ENCODE measurements at regions not wholly inside any gene's neighbourhood (a gene's known extent, or its start where the extent isn't known, plus 50 kb on each side); places are given as distances from the start of the nearest gene placed in this dataset.
"Not testable (repeated sequence)": the region's sequence is repeated elsewhere in the genome, so short reads cannot be mapped to it uniquely, and the experiment has no call there.

GRCh38 chr12:9469463-9469862 lies 138.3 kb downstream of the KLRB1 start:
- H3K36me3 ChIP-seq (replicated peaks in 1 of 2; ENCODE audit: control insufficient read depth in 2 of 2, insufficient read depth in 2 of 2, low read length in 2 of 2); H3K4me2 ChIP-seq (ENCODE audit: insufficient read depth, low read length, poor library complexity, severe bottlenecking); H3K27ac ChIP-seq (replicated peaks; ENCODE audit: low read length); H3K9me3 ChIP-seq (replicated peaks in 1 of 2; ENCODE audit: control insufficient read depth in 2 of 2, insufficient read depth in 1 of 2, low read depth in 1 of 2, low read length in 2 of 2); DNase-seq (ENCODE audit: low spot score); H4K8ac ChIP-seq (ENCODE audit: low read depth, low read length); H2BK120ac ChIP-seq (ENCODE audit: low read depth, low read length); H3K4me3 ChIP-seq (ENCODE audit: low read length in 2 of 2); H2BK5ac ChIP-seq (ENCODE audit: low read length); H3K79me1 ChIP-seq (ENCODE audit: low read depth, low read length); H3K18ac ChIP-seq (ENCODE audit: low read length); H3K4me1 ChIP-seq (ENCODE audit: control insufficient read depth in 2 of 2, insufficient read depth in 1 of 2, low read depth in 1 of 2, low read length in 2 of 2); H3K14ac ChIP-seq (ENCODE audit: low read length); H3K23ac ChIP-seq (ENCODE audit: low read depth, low read length, poor library complexity); H2BK12ac ChIP-seq (ENCODE audit: low read length); H3K27me3 ChIP-seq (ENCODE audit: control insufficient read depth in 3 of 3, insufficient read depth in 3 of 3, low read depth in 1 of 3, low read length in 3 of 3); H2BK15ac ChIP-seq (ENCODE audit: low read length); H3K9ac ChIP-seq (ENCODE audit: low read depth, low read length, poor library complexity); H4K91ac ChIP-seq (ENCODE audit: low read depth, low read length, poor library complexity); H2AK5ac ChIP-seq (ENCODE audit: low read depth, low read length); H2AFZ ChIP-seq (ENCODE audit: low read length); H3K4ac ChIP-seq (ENCODE audit: low read length): not testable (repeated sequence)
- no CpG with 5 or more reads among the region's 2 CpGs for WGBS, 2 donors (ENCODE audit: extremely low coverage in 2 of 2, insufficient read length in 2 of 2, insufficient replicate concordance in 1 of 2)

- H3K4me2 ChIP-seq (ENCODE audit: insufficient read depth, low read length, poor library complexity, severe bottlenecking); H3K9ac ChIP-seq (ENCODE audit: low read depth, low read length, poor library complexity); H3K18ac ChIP-seq (ENCODE audit: low read length); H3K14ac ChIP-seq (ENCODE audit: low read length); H2BK5ac ChIP-seq (ENCODE audit: low read length); H3K4me1 ChIP-seq (ENCODE audit: control insufficient read depth in 2 of 2, insufficient read depth in 1 of 2, low read depth in 1 of 2, low read length in 2 of 2); H4K8ac ChIP-seq (ENCODE audit: low read depth, low read length); H3K36me3 ChIP-seq (replicated peaks in 1 of 2; ENCODE audit: control insufficient read depth in 2 of 2, insufficient read depth in 2 of 2, low read length in 2 of 2); H4K91ac ChIP-seq (ENCODE audit: low read depth, low read length, poor library complexity); H3K27me3 ChIP-seq (ENCODE audit: control insufficient read depth in 3 of 3, insufficient read depth in 3 of 3, low read depth in 1 of 3, low read length in 3 of 3); H2AK5ac ChIP-seq (ENCODE audit: low read depth, low read length); H3K27ac ChIP-seq (replicated peaks; ENCODE audit: low read length); H3K79me1 ChIP-seq (ENCODE audit: low read depth, low read length); H3K4ac ChIP-seq (ENCODE audit: low read length); H2BK120ac ChIP-seq (ENCODE audit: low read depth, low read length); H3K4me3 ChIP-seq (ENCODE audit: low read length in 2 of 2); H3K23ac ChIP-seq (ENCODE audit: low read depth, low read length, poor library complexity); H3K9me3 ChIP-seq (replicated peaks in 1 of 2; ENCODE audit: control insufficient read depth in 2 of 2, insufficient read depth in 1 of 2, low read depth in 1 of 2, low read length in 2 of 2); H2BK12ac ChIP-seq (ENCODE audit: low read length); H2BK15ac ChIP-seq (ENCODE audit: low read length): not testable (repeated sequence)
- H2AFZ ChIP-seq (ENCODE audit: low read length), result peak overlapping the region; percentile 76
- peak; percentile 24 for DNase-seq (ENCODE audit: low spot score)
- WGBS, 2 donors (ENCODE audit: extremely low coverage in 2 of 2, insufficient read length in 2 of 2, insufficient replicate concordance in 1 of 2), result no CpG with 5 or more reads among the region's 6 CpGs
Observed at GRCh38 chr12:9468998-9469397, 138.7 kb downstream of the KLRB1 start.

GRCh38 chr12:9468144-9468543 lies 139.6 kb downstream of the KLRB1 start:
- H3K4me1 ChIP-seq (ENCODE audit: control insufficient read depth in 2 of 2, insufficient read depth in 1 of 2, low read depth in 1 of 2, low read length in 2 of 2); H3K27me3 ChIP-seq (ENCODE audit: control insufficient read depth in 3 of 3, insufficient read depth in 3 of 3, low read depth in 1 of 3, low read length in 3 of 3); H3K9ac ChIP-seq (ENCODE audit: low read depth, low read length, poor library complexity); H3K4ac ChIP-seq (ENCODE audit: low read length); H3K14ac ChIP-seq (ENCODE audit: low read length); H3K4me2 ChIP-seq (ENCODE audit: insufficient read depth, low read length, poor library complexity, severe bottlenecking); H2BK12ac ChIP-seq (ENCODE audit: low read length); H4K8ac ChIP-seq (ENCODE audit: low read depth, low read length); DNase-seq (ENCODE audit: low spot score); H3K27ac ChIP-seq (replicated peaks; ENCODE audit: low read length); H3K4me3 ChIP-seq (ENCODE audit: low read length in 2 of 2); H2BK15ac ChIP-seq (ENCODE audit: low read length); H2BK5ac ChIP-seq (ENCODE audit: low read length); H3K79me1 ChIP-seq (ENCODE audit: low read depth, low read length); H3K18ac ChIP-seq (ENCODE audit: low read length); H2BK120ac ChIP-seq (ENCODE audit: low read depth, low read length); H2AFZ ChIP-seq (ENCODE audit: low read length); H2AK5ac ChIP-seq (ENCODE audit: low read depth, low read length); H3K36me3 ChIP-seq (replicated peaks in 1 of 2; ENCODE audit: control insufficient read depth in 2 of 2, insufficient read depth in 2 of 2, low read length in 2 of 2); H4K91ac ChIP-seq (ENCODE audit: low read depth, low read length, poor library complexity); H3K9me3 ChIP-seq (replicated peaks in 1 of 2; ENCODE audit: control insufficient read depth in 2 of 2, insufficient read depth in 1 of 2, low read depth in 1 of 2, low read length in 2 of 2); H3K23ac ChIP-seq (ENCODE audit: low read depth, low read length, poor library complexity): not testable (repeated sequence)
- WGBS, 2 donors (ENCODE audit: extremely low coverage in 2 of 2, insufficient read length in 2 of 2, insufficient replicate concordance in 1 of 2), result no CpG with 5 or more reads among the region's 1 CpG

GRCh38 chr12:9464408-9464807 lies 143.3 kb downstream of the KLRB1 start:
- Histone ChIP-seq H3K4me1 (ENCODE audit: control insufficient read depth in 2 of 2, insufficient read depth in 1 of 2, low read depth in 1 of 2, low read length in 2 of 2) (no peaks in the 10 kb centered on the region), H2AFZ (ENCODE audit: low read length) (no peak overlapping the region), H2AK5ac (ENCODE audit: low read depth, low read length) (no peak overlapping the region), H3K18ac (ENCODE audit: low read length) (no peak overlapping the region), H2BK12ac (ENCODE audit: low read length) (no peak overlapping the region), H3K27ac (replicated peaks; ENCODE audit: low read length) (no peak overlapping the region), H2BK120ac (ENCODE audit: low read depth, low read length) (no peak overlapping the region), H3K23ac (ENCODE audit: low read depth, low read length, poor library complexity) (no peak overlapping the region), H3K79me1 (ENCODE audit: low read depth, low read length) (no peaks in the 10 kb centered on the region), H3K14ac (ENCODE audit: low read length) (no peak overlapping the region), H3K4me3 (ENCODE audit: low read length in 2 of 2) (no peak overlapping the region), H3K9ac (ENCODE audit: low read depth, low read length, poor library complexity) (no peak overlapping the region), H3K4ac (ENCODE audit: low read length) (no peak overlapping the region), H3K36me3 (replicated peaks in 1 of 2; ENCODE audit: control insufficient read depth in 2 of 2, insufficient read depth in 2 of 2, low read length in 2 of 2) (no peaks in the 10 kb centered on the region), H4K91ac (ENCODE audit: low read depth, low read length, poor library complexity) (no peak overlapping the region), H4K8ac (ENCODE audit: low read depth, low read length) (no peak overlapping the region), H2BK15ac (ENCODE audit: low read length) (no peak overlapping the region), H2BK5ac (ENCODE audit: low read length) (no peak overlapping the region), H3K27me3 (ENCODE audit: control insufficient read depth in 3 of 3, insufficient read depth in 3 of 3, low read depth in 1 of 3, low read length in 3 of 3) (no peaks in the 10 kb centered on the region), H3K9me3 (replicated peaks in 1 of 2; ENCODE audit: control insufficient read depth in 2 of 2, insufficient read depth in 1 of 2, low read depth in 1 of 2, low read length in 2 of 2) (no peaks in the 10 kb centered on the region), H3K4me2 (ENCODE audit: insufficient read depth, low read length, poor library complexity, severe bottlenecking) (no peak overlapping the region)
- no CpG with 5 or more reads among the region's 4 CpGs for WGBS, 2 donors (ENCODE audit: extremely low coverage in 2 of 2, insufficient read length in 2 of 2, insufficient replicate concordance in 1 of 2)
- no peak for DNase-seq (ENCODE audit: low spot score)
